OCI-LY7 (cell line): ENCODE measurements at regions not wholly inside any gene's neighbourhood (a gene's known extent, or its start where the extent isn't known, plus 50 kb on each side); places are given as distances from the start of the nearest gene placed in this dataset.

Source experiments
- EZH2phosphoT487 ChIP-seq: fragments of 200-600 bp; sonication (generic); IDR thresholded peaks from 2 replicates; pipeline ENCODE4 v1.6.1; 2018; ENCODE audit warnings: low read depth, borderline replicate concordance, mild to moderate bottlenecking, mixed run types, antibody characterized with exemption, low read length, moderate library complexity, mixed read lengths
- TF ChIP-seq, protein P1 (sequence below): fragments of 200-600 bp; sonication (generic); conservative IDR thresholded peaks from 2 replicates; pipeline ENCODE4 v1.5.1; 2014; ENCODE audit warnings: mild to moderate bottlenecking, antibody characterized with exemption, low read length, moderate library complexity, mixed read lengths

DNA sequence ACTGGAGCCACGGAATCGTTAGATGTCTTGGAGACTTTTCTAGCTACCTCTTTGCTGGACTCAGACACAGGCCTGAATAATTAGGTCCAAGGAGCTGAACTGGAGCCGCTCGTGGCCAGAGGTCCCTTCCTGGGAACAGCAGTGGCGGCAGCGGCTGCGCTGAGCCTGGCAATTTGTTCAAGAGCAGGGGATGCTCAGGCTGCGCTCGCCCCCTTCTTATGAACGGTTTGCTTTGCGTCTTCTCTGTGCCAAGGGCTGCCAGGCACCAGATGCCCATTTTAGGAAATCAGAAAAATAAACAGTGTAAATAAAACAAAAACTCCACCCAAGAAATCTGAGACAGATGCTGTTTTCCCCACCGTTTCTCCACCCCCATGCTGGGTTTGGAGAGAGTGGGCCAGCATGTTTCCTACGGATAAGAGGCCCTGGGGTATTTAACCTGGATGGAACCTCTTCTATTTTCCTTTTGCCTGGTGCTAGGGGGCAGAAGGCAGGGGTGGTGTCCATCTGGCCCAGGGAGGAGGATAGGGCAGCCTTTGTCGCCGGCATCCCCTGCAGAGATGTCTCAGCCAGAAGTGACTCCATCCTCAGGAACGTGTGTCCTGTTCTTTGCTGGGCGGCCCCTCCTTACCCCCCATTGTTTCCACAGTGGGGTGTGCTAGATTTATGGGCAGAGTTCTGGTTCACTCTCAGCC lies 163.4 kb downstream of the SEC14L1 start:
- TF ChIP-seq, protein P1, sequence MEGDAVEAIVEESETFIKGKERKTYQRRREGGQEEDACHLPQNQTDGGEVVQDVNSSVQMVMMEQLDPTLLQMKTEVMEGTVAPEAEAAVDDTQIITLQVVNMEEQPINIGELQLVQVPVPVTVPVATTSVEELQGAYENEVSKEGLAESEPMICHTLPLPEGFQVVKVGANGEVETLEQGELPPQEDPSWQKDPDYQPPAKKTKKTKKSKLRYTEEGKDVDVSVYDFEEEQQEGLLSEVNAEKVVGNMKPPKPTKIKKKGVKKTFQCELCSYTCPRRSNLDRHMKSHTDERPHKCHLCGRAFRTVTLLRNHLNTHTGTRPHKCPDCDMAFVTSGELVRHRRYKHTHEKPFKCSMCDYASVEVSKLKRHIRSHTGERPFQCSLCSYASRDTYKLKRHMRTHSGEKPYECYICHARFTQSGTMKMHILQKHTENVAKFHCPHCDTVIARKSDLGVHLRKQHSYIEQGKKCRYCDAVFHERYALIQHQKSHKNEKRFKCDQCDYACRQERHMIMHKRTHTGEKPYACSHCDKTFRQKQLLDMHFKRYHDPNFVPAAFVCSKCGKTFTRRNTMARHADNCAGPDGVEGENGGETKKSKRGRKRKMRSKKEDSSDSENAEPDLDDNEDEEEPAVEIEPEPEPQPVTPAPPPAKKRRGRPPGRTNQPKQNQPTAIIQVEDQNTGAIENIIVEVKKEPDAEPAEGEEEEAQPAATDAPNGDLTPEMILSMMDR, result no peak
- no peak for TF ChIP-seq EZH2phosphoT487
